ENCODE measurements at regions not wholly inside any gene's neighbourhood (a gene's known extent, or its start where the extent isn't known, plus 50 kb on each side); places are given as distances from the start of the nearest gene placed in this dataset.
"Not testable (repeated sequence)": the region's sequence is repeated elsewhere in the genome, so short reads cannot be mapped to it uniquely, and the experiment has no call there.

DNA sequence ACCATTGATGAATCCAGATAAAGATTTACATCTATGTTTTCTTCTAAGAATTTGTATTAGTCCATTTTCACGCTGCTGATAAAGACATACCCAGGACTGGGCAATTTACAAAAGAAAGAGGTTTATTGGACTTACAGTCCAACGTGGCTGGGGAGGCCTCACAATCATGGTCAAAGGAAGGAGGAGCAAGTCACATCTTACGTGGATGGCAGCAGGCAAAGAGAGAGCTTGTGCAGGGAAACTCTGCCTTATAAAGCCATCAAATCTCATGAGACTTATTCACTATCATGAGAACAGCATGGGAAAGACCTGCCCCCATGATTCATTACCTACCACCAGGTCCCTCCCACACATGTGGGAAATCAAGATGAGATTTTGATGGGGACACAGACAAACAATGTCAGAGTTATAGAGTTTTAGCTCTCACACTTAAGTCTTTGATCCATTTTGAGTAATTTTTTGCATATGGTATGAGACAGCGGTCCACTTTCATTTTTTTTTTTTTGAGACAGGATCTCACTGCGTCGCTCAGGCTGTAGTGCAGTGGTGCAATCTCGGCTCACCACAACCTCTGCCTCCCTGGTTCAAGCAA, 53.5 kb upstream of the JADE2 start:
- DNase-seq (ENCODE audit: low read depth): not testable (repeated sequence)

DNA sequence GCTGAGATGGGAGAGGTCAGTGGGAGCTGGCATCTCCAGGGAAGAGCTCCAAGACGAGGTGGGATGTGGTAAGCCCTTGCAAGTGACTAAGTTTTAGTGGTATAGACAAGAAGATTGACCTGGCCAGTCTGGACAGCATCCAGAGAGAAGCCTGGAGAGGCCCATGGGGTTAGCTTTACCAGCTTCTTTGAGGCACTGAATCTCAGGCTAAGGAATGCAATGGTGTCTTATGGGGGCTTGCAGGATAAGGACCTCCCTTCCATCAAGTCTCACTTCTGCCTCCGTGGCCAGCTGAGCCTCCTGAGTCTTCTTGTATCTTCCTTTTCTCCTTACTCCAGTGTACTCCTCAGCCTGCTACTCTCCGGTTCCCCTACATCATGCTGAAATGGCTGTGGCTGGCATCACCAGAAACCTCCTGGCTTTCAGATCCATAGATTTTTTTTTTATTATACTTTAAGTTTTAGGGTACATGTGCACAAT, 56.5 kb upstream of the JADE2 start:
- no peak for DNase-seq (ENCODE audit: low read depth)

DNA sequence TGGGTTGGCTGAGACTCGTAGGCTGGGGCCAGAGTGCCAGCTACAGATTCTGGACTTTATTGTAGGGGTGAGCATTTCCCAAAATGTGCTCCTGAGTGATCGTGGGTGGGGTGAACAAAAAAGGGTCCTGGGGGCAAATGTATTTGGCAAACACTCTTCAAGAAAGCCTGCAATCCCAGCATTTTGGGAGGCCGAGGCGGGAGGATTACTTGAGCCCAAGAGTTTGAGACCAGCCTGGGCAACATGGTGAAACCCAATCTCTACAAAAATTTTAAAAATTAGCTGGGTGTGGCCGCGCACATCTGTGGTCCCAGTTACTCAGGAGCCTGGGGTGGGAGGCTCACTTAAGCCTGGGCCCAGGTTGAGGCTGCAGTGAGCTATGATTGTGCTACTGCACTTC, 55.5 kb upstream of the CDKN2AIPNL start:
- no peak for DNase-seq (ENCODE audit: low read depth)

DNA sequence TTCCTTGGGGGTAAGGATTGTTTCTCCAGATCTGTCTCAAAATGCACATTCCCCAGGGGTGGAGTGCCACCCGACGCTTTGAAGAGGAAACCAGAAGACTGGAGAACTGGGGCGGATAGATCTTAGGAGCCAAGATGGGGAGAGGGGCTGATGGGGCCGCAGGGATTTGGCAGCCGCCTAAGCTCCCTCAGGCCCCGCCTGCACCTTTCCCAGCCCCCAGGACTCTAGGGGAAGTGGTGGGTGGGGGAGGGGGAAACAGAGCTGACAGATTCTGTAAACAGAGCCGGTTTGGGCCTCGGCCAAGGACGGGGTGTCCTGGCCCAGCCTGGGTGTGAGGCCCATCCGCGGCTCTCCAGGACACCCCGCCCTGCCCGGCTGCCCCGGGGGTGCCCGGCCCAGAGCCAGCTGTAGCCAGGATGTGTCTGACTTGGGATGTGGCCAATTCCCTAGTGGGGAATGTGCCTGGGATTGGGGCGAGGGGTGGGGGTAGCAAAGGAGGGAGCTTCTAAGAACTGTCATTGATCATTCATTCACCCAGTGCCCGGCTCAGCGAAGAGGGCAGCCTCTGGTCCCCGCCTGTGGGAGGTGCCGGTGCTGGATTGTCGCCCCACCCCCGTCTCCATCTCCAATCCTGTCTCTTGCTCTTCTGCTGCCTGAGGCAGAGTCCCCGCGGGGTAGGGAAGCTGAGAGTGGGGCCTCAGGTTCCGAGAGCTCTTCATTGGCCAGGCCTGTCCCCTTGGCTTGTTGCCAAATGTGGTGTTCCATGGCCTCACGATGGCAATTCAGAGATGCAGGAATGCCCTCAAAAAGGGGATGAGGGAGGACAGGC, 54.8 kb upstream of the CDKN2AIPNL start:
- DNase-seq (ENCODE audit: low read depth): peak; percentile 98

DNA sequence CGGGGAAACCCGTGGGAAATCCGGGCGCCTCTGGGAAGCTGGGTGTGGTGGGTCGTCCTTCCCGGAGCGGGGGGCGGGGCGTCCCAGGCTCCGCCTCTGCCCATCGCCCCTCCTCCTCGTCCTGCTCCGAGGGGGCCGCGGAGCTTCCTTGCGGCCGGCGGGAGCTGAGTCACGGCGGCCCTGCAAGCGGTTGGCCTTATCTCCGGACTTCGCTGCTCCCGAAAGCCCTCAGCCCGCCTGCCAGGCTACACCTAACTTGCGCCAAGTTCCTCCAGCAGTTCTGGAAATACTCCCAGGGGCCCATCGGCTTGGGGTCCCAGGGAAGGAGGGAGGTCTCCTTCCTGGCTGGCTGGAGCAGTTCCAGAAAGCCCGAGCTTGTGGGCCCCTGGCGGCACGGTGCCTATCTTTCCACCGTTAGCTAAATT, 54.1 kb upstream of the CDKN2AIPNL start:
- DNase-seq (ENCODE audit: low read depth): peak; percentile 90

DNA sequence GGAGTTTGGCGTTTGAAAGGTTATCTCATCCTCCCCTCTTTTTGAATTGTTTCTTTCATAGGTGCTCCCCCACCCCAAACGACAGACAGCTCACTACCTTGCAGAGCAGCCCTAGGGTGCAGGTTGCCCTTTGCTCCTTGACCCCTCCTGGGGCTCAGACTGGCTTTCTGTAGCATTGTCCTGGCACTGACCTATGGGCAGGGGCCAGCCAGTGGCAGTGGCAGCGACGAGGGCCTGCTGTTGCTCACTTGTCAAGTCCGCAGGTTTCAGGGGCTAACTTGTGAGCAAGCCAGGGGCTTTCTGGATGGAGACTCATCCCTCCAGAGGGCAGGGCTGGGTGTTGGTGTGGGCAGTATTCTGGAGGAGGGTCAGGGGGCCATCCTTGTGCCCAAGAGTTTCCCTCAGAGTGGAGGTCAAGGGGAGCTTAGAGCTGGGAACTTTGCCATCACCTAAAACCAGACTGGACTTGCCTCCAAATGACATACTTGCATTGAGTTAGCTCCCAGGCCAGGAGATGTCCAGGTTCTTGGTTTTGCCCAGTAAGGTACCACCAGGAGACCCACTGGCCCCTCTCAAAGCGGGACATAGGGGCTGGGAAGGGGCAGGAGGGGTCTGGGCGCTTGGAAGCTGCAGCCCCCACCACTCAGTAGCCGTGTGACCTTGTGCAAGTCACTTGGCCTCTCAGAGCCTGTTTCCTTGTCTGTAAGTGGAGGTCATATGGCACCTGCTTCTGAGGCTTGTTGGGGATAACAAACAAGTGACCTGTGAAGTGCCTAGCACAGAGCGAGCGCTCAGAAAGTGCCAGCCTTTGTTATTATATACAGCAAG, 53.5 kb upstream of the CDKN2AIPNL start:
- no peak for DNase-seq (ENCODE audit: low read depth)

DNA sequence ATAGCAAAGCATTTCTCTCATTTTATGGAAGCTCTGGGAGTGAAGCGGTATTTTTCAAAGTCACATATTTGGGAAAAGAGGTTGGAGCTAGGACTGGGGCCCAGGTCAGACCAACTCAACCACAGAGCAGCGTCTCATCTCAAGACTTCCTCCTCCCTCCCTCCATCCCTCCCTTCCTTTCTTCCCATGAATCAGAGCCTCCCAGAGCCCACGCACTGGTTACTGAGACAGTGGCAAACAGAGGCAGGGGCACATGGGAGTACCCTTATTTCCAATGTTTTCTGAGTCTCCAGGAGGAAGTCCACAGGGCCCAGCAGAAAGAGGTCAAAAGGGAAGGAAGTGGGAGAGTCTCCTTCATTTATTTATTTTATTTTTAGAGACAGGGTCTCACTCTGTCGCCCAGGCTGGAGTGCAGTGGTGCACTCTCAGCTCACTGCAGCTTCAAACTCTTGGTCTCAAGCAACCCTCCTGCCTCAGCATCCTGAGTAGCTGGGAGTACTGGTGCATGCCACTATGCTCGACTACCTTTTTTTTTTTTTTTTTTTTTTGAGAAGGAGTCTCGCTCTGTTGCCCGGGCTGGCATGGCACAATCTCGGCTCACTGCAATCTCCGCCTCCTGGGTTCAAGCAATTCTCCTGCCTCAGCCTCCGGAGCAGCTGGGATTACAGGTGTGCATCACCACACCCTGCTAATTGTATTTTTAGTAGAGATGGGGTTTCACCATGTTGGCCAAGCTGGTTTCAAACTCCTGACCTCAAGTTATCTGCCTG, 52.5 kb upstream of the CDKN2AIPNL start:
- no peak for DNase-seq (ENCODE audit: low read depth)

DNA sequence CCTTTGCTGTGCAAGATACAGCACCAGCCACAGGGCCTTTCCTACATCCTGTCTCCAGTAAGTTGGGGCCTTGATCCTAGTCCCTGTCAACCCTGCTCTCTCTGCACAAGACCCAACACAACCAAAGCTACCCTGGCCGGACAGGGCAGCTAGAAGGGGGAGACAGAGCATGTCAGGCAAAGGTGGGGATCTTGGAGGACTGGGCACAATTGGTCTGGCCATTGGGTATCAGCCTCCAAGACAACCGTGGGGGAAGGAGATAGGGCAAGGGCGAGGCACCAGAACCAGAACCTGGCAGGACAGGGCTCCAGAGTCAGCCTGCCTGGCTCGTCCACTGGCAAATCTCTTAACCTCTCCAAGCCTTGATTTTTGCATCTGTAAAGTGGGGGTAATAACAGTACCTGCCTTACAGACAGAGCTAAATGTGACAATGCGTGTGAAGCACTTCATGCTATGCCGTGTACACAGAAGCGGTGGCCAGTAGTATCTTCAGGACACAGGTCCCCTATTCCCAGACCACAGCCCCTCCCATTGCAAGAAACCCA, 51.6 kb upstream of the CDKN2AIPNL start:
- DNase-seq (ENCODE audit: low read depth): no peak

DNA sequence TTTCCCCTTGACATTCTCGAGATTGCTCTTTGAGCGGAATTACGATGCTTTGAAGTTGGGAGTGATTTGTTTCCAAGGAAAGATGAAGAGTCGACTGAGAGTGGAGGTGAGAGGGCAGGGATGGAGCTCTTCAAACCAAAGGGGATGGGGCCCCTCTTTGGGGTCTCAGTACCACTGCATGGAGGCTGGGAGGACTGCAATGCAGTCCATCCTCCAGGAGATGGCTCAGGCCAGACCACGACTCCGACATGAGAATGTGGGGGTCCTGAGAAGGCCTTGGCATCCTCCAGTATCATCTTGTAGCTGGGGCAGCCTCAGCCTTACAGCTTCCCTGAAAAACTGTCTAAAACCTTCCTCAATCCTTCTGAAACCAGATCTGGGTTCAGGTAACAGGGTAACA, 51.1 kb upstream of the CDKN2AIPNL start:
- no peak for DNase-seq (ENCODE audit: low read depth)

DNA sequence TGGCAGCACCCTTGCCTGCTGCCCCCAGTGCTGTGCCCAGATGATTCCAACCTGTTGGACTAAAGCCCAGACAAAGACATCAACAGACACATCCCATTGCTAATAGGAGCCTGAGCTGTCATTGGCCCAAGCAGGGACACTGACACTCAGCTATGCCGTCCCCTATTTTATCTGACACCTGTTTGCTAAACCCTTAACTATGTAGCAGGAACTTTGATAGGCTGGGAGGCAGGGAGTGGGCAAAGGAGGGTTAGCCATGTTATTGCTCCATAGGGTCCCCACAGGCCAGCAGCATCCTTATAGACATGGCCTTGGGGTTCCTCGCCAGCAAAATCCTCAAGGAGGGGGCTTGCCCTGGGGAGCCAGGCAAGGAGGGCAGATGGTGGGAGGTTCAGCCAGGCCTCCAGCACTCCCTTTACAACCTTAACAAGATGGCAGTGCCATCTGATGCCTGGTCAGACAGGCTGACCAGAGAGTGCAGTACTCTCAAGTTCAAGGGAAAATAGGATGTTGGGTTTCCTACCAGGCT, 50.4 kb upstream of the CDKN2AIPNL start:
- DNase-seq (ENCODE audit: low read depth): no peak

All from LHCN-M2 (cell line).